ENCODE measurements at regions not wholly inside any gene's neighbourhood (a gene's known extent, or its start where the extent isn't known, plus 50 kb on each side); places are given as distances from the start of the nearest gene placed in this dataset.

DNA sequence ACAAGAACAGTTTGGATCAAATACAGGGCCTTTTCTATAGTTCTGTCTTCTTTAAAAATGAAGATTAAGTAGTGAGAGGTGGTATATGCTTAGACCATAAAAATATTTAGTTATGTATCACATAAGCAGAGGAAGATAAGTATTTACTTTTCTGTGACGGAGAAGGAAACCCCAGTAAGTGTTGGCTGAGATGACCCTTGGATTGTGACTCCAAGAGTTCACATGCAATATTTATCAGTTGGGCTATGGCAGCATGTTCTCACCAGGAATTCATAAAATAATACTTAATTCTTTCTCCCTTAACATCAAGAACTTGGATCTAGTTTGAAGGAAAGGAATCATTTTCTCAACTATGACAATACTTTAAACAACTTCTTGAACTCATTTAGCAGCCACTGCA lies 98.4 kb upstream of the TBX18 start:
- CTCF ChIA-PET: no interaction called here

DNA sequence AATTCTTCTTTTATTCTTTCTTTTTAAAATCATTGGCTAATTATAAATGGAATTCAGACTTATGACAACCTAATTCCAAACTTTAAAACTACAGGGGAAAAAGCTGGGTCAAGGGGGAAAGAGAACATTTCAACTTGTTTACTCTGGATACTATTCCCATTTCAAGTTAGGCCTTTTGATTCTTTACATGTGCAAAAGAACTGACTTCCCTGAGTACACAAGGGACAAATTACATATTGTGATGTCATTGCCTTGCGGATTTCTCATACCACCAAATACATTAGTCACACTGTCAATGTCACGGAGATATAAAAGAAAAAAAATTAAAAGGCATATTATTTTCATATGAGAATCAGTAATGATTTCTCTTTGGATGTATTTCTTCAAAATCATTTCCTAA lies 96.5 kb upstream of the TBX18 start:
- ChIA-PET POLR2A (no interaction called here), CTCF (no interaction called here)
- Histone ChIP-seq H3K4me3 (ENCODE audit: low read depth, low read length) (no peak overlapping the region), H3K36me3 (ENCODE audit: control insufficient read depth, insufficient read depth, low read length) (no peaks in the 10 kb centered on the region), H3K27me3 (ENCODE audit: control insufficient read depth, insufficient read depth, low read length) (no peaks in the 10 kb centered on the region)
- DNase-seq (ENCODE audit: low read depth): no peak
- TF ChIP-seq, protein P1, sequence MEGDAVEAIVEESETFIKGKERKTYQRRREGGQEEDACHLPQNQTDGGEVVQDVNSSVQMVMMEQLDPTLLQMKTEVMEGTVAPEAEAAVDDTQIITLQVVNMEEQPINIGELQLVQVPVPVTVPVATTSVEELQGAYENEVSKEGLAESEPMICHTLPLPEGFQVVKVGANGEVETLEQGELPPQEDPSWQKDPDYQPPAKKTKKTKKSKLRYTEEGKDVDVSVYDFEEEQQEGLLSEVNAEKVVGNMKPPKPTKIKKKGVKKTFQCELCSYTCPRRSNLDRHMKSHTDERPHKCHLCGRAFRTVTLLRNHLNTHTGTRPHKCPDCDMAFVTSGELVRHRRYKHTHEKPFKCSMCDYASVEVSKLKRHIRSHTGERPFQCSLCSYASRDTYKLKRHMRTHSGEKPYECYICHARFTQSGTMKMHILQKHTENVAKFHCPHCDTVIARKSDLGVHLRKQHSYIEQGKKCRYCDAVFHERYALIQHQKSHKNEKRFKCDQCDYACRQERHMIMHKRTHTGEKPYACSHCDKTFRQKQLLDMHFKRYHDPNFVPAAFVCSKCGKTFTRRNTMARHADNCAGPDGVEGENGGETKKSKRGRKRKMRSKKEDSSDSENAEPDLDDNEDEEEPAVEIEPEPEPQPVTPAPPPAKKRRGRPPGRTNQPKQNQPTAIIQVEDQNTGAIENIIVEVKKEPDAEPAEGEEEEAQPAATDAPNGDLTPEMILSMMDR (IDR thresholded peaks at IDR 0.05; ENCODE audit: insufficient read depth, low read depth, low read length): no peak

More for the DNA sequence above, 98.4 kb upstream of the TBX18 start:
- H3K4me3 ChIP-seq (ENCODE audit: low read depth, low read length): no peak overlapping the region
- H3K36me3 ChIP-seq (ENCODE audit: control insufficient read depth, insufficient read depth, low read length): no peaks in the 10 kb centered on the region
- TF ChIP-seq, protein P1 (IDR thresholded peaks at IDR 0.05; ENCODE audit: insufficient read depth, low read depth, low read length): no peak
- DNase-seq (ENCODE audit: low read depth): no peak
- no peaks in the 10 kb centered on the region for H3K27me3 ChIP-seq (ENCODE audit: control insufficient read depth, insufficient read depth, low read length)
- POLR2A ChIA-PET: no interaction called here

DNA sequence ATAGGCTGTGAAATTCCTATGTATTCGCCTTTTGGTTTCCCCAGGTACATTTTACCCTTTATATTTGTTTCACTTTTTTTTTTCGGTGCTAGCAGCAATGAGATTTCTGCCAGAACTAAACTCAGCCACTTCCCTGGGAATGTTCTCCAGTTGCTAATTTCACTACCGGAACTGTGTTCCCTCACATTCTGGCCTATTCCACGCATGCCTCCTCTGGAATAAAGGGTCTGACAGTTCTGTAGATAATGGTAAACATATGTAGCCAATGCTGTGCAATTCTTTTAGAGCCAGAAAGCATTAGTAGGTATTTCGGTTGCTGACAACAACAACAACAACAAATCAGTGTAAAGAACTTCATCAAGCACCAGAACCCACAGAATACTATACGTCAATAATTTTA lies 96.1 kb upstream of the TBX18 start:
- POLR2A ChIA-PET: no interaction called here
- Histone ChIP-seq H3K4me3 (ENCODE audit: low read depth, low read length) (no peak overlapping the region), H3K27me3 (ENCODE audit: control insufficient read depth, insufficient read depth, low read length) (no peaks in the 10 kb centered on the region), H3K36me3 (ENCODE audit: control insufficient read depth, insufficient read depth, low read length) (no peaks in the 10 kb centered on the region)
- CTCF ChIA-PET: interaction anchor here (1.4 kb wide), 1 partner anchor 12 kb away, joined by 4 read pairs; no protein-coding TSS in a partner anchor
- no peak for DNase-seq (ENCODE audit: low read depth)
- TF ChIP-seq, protein P1 (IDR thresholded peaks at IDR 0.05; ENCODE audit: insufficient read depth, low read depth, low read length): no peak

DNA sequence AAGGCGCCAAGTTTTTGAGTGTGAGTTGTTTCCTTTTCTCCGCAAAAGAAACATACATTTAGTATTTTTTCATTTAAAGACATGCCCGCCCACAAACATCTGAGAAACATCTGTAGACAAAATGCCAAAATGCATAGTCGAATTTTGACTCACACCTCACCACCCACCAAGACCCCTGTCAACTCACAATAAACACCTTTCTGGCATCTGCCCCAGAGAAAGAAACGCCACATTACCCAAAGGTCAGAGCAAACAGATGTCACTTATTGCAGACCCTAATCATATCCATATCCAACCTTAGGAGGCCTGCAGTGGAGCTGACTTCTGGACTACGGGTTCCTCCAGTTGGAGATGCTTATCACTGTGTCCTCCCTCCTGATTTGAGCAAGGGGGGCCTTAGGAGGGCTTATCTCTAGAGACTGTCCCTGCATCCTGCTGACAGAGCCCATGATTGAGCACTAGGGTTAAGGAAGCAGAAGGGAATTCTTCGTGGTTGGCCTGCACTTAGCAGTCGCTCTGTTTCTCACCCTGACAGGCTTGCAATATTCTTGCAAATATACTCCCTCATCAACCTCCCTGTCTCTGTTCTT lies 90.5 kb upstream of the TBX18 start:
- ChIA-PET POLR2A (no interaction called here), CTCF (no interaction called here)
- no peak overlapping the region for H3K4me3 ChIP-seq (ENCODE audit: low read depth, low read length)
- TF ChIP-seq, protein P1 (IDR thresholded peaks at IDR 0.05; ENCODE audit: insufficient read depth, low read depth, low read length): no peak
- DNase-seq (ENCODE audit: low read depth): no peak
- no peaks in the 10 kb centered on the region for H3K27me3 ChIP-seq (ENCODE audit: control insufficient read depth, insufficient read depth, low read length)
- H3K36me3 ChIP-seq (ENCODE audit: control insufficient read depth, insufficient read depth, low read length): no peaks in the 10 kb centered on the region

DNA sequence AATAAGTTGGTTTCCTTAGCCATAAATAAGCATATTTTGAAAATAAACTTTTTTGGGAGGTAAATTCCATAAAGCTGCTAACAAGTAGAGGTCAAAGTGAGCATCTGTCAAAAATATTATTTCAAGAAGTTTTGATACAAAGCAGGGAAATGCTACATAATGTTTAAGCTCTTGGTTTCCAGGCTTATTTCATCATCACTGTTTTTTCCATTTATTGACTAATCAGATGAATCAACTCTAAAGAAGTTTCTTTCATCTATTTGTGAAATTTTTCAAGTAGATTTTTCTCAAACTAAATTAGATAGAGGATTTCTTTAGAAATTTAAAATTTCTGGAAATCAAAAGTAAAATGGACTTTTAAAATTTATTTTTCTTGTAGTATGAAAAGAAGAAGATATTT lies 89.5 kb upstream of the TBX18 start:
- ChIA-PET CTCF (interaction anchor here (1.1 kb wide), 1 partner anchor 32 kb away, joined by 4 read pairs; no protein-coding TSS in a partner anchor), POLR2A (no interaction called here)
- Histone ChIP-seq H3K4me3 (ENCODE audit: low read depth, low read length) (no peak overlapping the region), H3K27me3 (ENCODE audit: control insufficient read depth, insufficient read depth, low read length) (no peaks in the 10 kb centered on the region), H3K36me3 (ENCODE audit: control insufficient read depth, insufficient read depth, low read length) (no peaks in the 10 kb centered on the region)
- no peak for DNase-seq (ENCODE audit: low read depth)
- TF ChIP-seq, protein P1 (IDR thresholded peaks at IDR 0.05; ENCODE audit: insufficient read depth, low read depth, low read length): no peak

All from BJ (cell line).